ENCODE measurements at regions not wholly inside any gene's neighbourhood (a gene's known extent, or its start where the extent isn't known, plus 50 kb on each side); places are given as distances from the start of the nearest gene placed in this dataset.

- TF ChIP-seq EP300 (IDR thresholded peaks at IDR 0.05) = no peak
- no peak for TF ChIP-seq CTCF (IDR thresholded peaks at IDR 0.05)
- no peak for TF ChIP-seq POLR2A (IDR thresholded peaks at IDR 0.05; ENCODE audit: low read depth)
- TF ChIP-seq POLR2AphosphoS5 (IDR thresholded peaks at IDR 0.05) = no peak
- Histone ChIP-seq H3K9me3 (no peaks in the 10 kb centered on the region), H3K4me1 (no peaks in the 10 kb centered on the region), H3K27ac (replicated peaks in 1 of 4) (no peak overlapping the region), H3K36me3 (no peaks in the 10 kb centered on the region), H3K27me3 (no peaks in the 10 kb centered on the region), H3K4me3 (no peak overlapping the region)
- 86% methylated on average over 2 of the region's 2 CpGs for WGBS
- DNase-seq (ENCODE audit: extremely low spot score) = no peak
- intact Hi-C loops (cut with DNase I) = no loop called here
These were observed 645.3 kb downstream of the TLL1 start for GRCh38 chr4:166518315-166518714.

GRCh38 chr4:166518776-166519175, 645.7 kb downstream of the TLL1 start:
- DNase-seq (ENCODE audit: extremely low spot score) = no peak
- TF ChIP-seq POLR2A (IDR thresholded peaks at IDR 0.05; ENCODE audit: low read depth) = no peak
- no peak for TF ChIP-seq EP300 (IDR thresholded peaks at IDR 0.05)
- TF ChIP-seq POLR2AphosphoS5 (IDR thresholded peaks at IDR 0.05) = no peak
- TF ChIP-seq CTCF (IDR thresholded peaks at IDR 0.05) = no peak
- Histone ChIP-seq H3K4me1 (no peaks in the 10 kb centered on the region), H3K27ac (replicated peaks in 1 of 4) (no peak overlapping the region), H3K27me3 (no peaks in the 10 kb centered on the region), H3K9me3 (no peaks in the 10 kb centered on the region), H3K4me3 (no peak overlapping the region), H3K36me3 (no peaks in the 10 kb centered on the region)
- 51% methylated on average over 3 of the region's 3 CpGs for WGBS
- intact Hi-C loops (cut with DNase I) = no loop called here

GRCh38 chr4:166519774-166520173, 646.7 kb downstream of the TLL1 start:
- 91% methylated on average over 5 of the region's 5 CpGs for WGBS
- H3K4me1 ChIP-seq = no peaks in the 10 kb centered on the region

GRCh38 chr4:166527500-166527899, 654.5 kb downstream of the TLL1 start:
- 65% methylated on average over 3 of the region's 3 CpGs for WGBS
- Histone ChIP-seq H3K27ac (replicated peaks in 1 of 4) (no peak overlapping the region), H3K9me3 (no peaks in the 10 kb centered on the region), H3K36me3 (no peaks in the 10 kb centered on the region), H3K27me3 (no peaks in the 10 kb centered on the region), H3K4me1 (no peaks in the 10 kb centered on the region), H3K4me3 (no peak overlapping the region)
- TF ChIP-seq CTCF (IDR thresholded peaks at IDR 0.05) = no peak
- TF ChIP-seq POLR2A (IDR thresholded peaks at IDR 0.05; ENCODE audit: low read depth) = no peak
- TF ChIP-seq POLR2AphosphoS5 (IDR thresholded peaks at IDR 0.05) = no peak
- TF ChIP-seq EP300 (IDR thresholded peaks at IDR 0.05) = no peak
- DNase-seq (ENCODE audit: extremely low spot score) = no peak
- intact Hi-C loops (cut with DNase I) = no loop called here

More at GRCh38 chr4:166519774-166520173, 646.7 kb downstream of the TLL1 start:
- no peak overlapping the region for H3K27ac ChIP-seq (replicated peaks in 1 of 4)
- TF ChIP-seq POLR2A (IDR thresholded peaks at IDR 0.05; ENCODE audit: low read depth) (no peak), CTCF (IDR thresholded peaks at IDR 0.05) (no peak), POLR2AphosphoS5 (IDR thresholded peaks at IDR 0.05) (no peak), EP300 (IDR thresholded peaks at IDR 0.05) (no peak)
- intact Hi-C loops (cut with DNase I) = no loop called here
- no peaks in the 10 kb centered on the region for H3K9me3 ChIP-seq
- no peak overlapping the region for H3K4me3 ChIP-seq
- no peaks in the 10 kb centered on the region for H3K27me3 ChIP-seq
- no peaks in the 10 kb centered on the region for H3K36me3 ChIP-seq
- no peak for DNase-seq (ENCODE audit: extremely low spot score)

- TF ChIP-seq POLR2AphosphoS5 (IDR thresholded peaks at IDR 0.05) = no peak
- Histone ChIP-seq H3K4me3 (no peak overlapping the region), H3K9me3 (no peaks in the 10 kb centered on the region), H3K4me1 (no peaks in the 10 kb centered on the region), H3K36me3 (no peaks in the 10 kb centered on the region), H3K27ac (replicated peaks in 1 of 4) (no peak overlapping the region), H3K27me3 (no peaks in the 10 kb centered on the region)
- DNase-seq (ENCODE audit: extremely low spot score) = no peak
- 61% methylated on average over 3 of the region's 3 CpGs for WGBS
- intact Hi-C loops (cut with DNase I) = no loop called here
These were observed 658.7 kb downstream of the TLL1 start for GRCh38 chr4:166531703-166532102.

Data from esophagus muscularis mucosa (tissue), 4 donors.